BE2C (cell line): ENCODE measurements at regions not wholly inside any gene's neighbourhood (a gene's known extent, or its start where the extent isn't known, plus 50 kb on each side); places are given as distances from the start of the nearest gene placed in this dataset.

Experiments used
- DNase-seq: peaks from one replicate; pipeline ENCODE4 v3.0.0-alpha.2; 2020
- H3K27me3 ChIP-seq: fragments of 250-450 bp; sonication (Bioruptor Pico); 2 replicates; pipeline ENCODE4 v1.5.1; 2020; ENCODE audit warnings: mild to moderate bottlenecking
- H3K36me3 ChIP-seq: fragments of 250-450 bp; sonication (Bioruptor Pico); 2 replicates; pipeline ENCODE4 v1.5.1; 2020; ENCODE audit warnings: mild to moderate bottlenecking
- H3K4me1 ChIP-seq: fragments of 250-450 bp; sonication (Bioruptor Pico); 2 replicates; pipeline ENCODE4 v1.5.1; 2020
- H3K4me3 ChIP-seq: 2 replicates; pipeline ENCODE4 v1.5.1; 2011; ENCODE audit warnings: low read depth, low read length
- H3K9me3 ChIP-seq: fragments of 250-450 bp; sonication (Bioruptor Pico); 2 replicates; pipeline ENCODE4 v1.5.1; 2020
- TF ChIP-seq, protein P1 (sequence below): IDR thresholded peaks from 2 replicates; pipeline ENCODE4 v1.5.1; 2012; ENCODE audit warnings: mild to moderate bottlenecking, low read depth, low read length

DNA sequence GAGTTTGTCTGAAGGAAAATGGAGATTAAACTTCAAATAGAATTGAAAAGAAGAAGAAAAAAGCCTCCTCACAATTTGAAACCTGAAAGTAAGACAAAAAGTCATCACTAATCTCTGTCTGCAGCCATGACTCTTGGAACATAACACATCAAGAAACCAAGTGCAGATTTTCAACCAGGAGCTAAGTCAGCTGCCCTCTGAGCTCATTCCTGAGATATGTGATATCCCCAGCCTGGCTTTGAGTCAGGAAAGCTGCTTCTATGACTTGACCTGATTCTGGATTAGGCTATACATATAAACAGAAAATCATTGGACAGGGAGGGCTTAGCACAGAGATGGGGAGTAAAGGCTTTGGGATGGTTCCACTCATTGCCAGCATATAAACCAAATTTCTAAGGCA is 891.4 kb downstream of the TFAP2A start:
- no peak overlapping the region for H3K4me3 ChIP-seq
- no peaks in the 10 kb centered on the region for H3K9me3 ChIP-seq
- no peaks in the 10 kb centered on the region for H3K4me1 ChIP-seq
- TF ChIP-seq, protein P1, sequence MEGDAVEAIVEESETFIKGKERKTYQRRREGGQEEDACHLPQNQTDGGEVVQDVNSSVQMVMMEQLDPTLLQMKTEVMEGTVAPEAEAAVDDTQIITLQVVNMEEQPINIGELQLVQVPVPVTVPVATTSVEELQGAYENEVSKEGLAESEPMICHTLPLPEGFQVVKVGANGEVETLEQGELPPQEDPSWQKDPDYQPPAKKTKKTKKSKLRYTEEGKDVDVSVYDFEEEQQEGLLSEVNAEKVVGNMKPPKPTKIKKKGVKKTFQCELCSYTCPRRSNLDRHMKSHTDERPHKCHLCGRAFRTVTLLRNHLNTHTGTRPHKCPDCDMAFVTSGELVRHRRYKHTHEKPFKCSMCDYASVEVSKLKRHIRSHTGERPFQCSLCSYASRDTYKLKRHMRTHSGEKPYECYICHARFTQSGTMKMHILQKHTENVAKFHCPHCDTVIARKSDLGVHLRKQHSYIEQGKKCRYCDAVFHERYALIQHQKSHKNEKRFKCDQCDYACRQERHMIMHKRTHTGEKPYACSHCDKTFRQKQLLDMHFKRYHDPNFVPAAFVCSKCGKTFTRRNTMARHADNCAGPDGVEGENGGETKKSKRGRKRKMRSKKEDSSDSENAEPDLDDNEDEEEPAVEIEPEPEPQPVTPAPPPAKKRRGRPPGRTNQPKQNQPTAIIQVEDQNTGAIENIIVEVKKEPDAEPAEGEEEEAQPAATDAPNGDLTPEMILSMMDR, result no peak
- H3K36me3 ChIP-seq, result no peaks in the 10 kb centered on the region
- no peaks in the 10 kb centered on the region for H3K27me3 ChIP-seq
- DNase-seq, result no peak

DNA sequence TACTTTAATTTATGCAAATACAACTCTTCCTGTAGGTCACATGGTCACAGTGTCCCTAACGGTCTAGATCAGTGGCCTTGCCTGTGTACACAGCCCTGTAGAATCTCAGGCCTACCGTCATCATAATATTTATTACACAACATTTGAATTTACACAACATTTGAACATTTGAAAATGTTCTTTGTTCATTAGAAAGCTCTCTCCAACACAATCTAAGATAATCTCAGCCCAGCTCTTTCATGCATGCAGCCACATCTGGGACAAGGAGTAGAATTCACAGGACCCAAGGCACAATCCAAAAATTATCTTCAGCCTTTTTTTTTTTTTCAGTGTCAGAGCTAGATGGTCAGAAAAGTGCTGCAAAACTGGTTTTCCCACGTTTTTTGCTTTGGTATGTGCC is 892.8 kb downstream of the TFAP2A start:
- Histone ChIP-seq H3K27me3 (no peaks in the 10 kb centered on the region), H3K4me1 (no peaks in the 10 kb centered on the region), H3K36me3 (no peaks in the 10 kb centered on the region), H3K4me3 (no peak overlapping the region), H3K9me3 (no peaks in the 10 kb centered on the region)
- TF ChIP-seq, protein P1, result no peak
- DNase-seq, result no peak

DNA sequence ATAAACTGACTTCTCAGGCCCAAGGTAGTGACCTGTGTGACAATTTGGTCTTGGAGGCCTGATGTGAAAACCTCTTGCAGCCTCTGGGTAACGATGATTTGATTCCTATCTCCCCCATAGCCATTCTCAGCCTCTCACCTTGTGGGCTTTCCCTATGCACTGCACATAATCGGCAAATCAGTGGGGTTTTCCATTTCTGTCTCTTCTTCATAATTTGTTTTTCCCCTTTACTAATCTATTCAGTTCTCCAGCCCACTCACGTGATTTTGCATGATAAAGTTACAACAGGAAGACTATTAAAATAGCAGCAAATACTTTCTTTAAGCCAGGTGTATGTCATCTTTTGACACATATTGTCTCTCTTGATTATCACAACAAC is 893.7 kb downstream of the TFAP2A start:
- H3K27me3 ChIP-seq, result no peaks in the 10 kb centered on the region
- DNase-seq, result no peak
- H3K36me3 ChIP-seq, result no peaks in the 10 kb centered on the region
- H3K4me1 ChIP-seq, result no peaks in the 10 kb centered on the region
- no peaks in the 10 kb centered on the region for H3K9me3 ChIP-seq
- H3K4me3 ChIP-seq, result no peak overlapping the region
- TF ChIP-seq, protein P1, result no peak

DNA sequence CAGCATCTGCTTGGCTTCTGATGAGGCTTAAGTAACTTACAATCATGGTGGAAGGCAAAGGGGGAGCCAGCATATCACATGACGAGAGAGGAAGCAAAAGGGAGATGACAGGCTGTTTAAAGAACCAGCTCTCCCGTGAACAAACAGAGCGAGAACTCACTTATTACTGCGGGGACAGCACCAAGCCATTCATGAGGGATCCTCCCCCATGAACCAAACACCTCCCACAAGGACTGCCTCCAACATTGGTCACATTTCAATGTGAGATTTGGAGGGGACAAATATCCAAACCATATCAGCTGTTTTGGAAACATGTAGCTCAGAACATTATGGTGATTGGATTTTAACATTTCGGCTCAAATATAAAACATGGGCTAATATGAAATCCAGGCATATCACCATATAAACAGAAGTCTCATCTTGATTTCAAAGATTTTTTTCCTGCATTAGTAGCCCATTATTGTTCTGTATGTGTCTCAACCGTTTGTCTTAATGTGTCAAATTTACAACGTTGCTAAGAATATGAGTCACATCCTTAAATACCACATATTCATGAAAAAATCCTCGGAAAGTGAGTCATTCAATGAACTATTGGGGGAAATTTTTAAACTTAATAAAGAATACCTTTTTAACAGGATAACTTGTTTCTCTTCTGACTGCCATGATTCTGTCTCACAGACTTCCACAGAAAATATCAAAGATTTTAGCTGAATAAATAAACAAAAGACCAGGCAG is 894.3 kb downstream of the TFAP2A start:
- Histone ChIP-seq H3K4me3 (no peak overlapping the region), H3K4me1 (no peaks in the 10 kb centered on the region), H3K27me3 (no peaks in the 10 kb centered on the region), H3K36me3 (no peaks in the 10 kb centered on the region), H3K9me3 (no peaks in the 10 kb centered on the region)
- DNase-seq, result no peak
- TF ChIP-seq, protein P1, result no peak

DNA sequence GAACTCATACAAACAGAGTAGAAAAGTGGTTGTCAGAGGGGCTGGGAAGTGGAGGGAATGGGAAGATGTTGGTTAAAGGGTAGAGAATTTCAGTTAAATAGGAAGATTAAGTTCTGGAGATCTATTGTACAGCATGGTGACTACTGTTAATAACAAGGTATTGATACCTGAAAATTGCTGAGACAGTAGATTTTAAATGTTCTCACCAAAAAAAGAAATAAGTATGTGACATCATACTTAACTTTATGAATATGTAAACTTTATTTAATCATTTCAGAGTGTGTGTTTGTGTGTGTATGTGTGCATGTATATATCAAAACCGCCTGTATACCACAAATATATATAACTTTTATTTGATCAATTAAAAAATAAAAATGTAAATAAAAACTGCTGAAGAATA is 896.4 kb downstream of the TFAP2A start:
- TF ChIP-seq, protein P1, result no peak
- Histone ChIP-seq H3K4me1 (no peaks in the 10 kb centered on the region), H3K4me3 (no peak overlapping the region), H3K27me3 (no peaks in the 10 kb centered on the region), H3K9me3 (no peaks in the 10 kb centered on the region), H3K36me3 (no peaks in the 10 kb centered on the region)
- no peak for DNase-seq

DNA sequence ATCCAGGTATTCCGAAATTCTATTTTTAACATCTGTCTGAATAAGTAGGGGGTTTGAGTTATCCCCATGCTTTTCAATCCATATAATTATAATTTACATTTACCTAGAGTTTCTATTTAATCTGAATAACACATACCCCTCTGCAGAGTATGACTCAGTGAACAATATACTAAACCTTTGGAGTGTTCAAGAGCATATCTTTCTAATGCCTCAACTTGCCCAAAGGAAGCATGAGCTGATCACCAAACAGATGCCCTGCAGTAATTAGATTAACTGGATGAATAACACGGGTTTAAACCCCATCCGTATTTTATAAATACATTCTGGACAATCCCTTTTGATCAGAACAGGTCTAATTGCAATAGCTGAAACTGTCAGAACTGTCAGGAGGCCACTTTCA is 897.1 kb downstream of the TFAP2A start:
- TF ChIP-seq, protein P1, result no peak
- H3K36me3 ChIP-seq, result no peaks in the 10 kb centered on the region
- H3K4me3 ChIP-seq, result no peak overlapping the region
- no peaks in the 10 kb centered on the region for H3K9me3 ChIP-seq
- no peaks in the 10 kb centered on the region for H3K27me3 ChIP-seq
- no peaks in the 10 kb centered on the region for H3K4me1 ChIP-seq
- DNase-seq, result no peak
